Germinal center (tissue), 1 donor: ENCODE measurements at regions not wholly inside any gene's neighbourhood (a gene's known extent, or its start where the extent isn't known, plus 50 kb on each side); places are given as distances from the start of the nearest gene placed in this dataset.
"Not testable (repeated sequence)": the region's sequence is repeated elsewhere in the genome, so short reads cannot be mapped to it uniquely, and the experiment has no call there.

Experiments
- DNase-seq: peaks from one replicate; pipeline ENCODE4 v3.0.0; 2012; ENCODE audit warnings: mixed read lengths, low spot score

- no peak for DNase-seq
Measured at GRCh38 chr4:188437535-188437934, 298.3 kb downstream of the TRIML1 start.

- not testable (repeated sequence) for DNase-seq
Measured at GRCh38 chr4:188438391-188438824, 299.2 kb downstream of the TRIML1 start.

- DNase-seq: no peak
Measured at GRCh38 chr4:188439641-188440311, 300.5 kb downstream of the TRIML1 start.

- no peak for DNase-seq
Measured at GRCh38 chr4:188444500-188444899, 305.3 kb downstream of the TRIML1 start.

GRCh38 chr4:188448996-188449395 is 309.8 kb downstream of the TRIML1 start:
- DNase-seq: not testable (repeated sequence)

GRCh38 chr4:188450571-188450970 is 311.3 kb downstream of the TRIML1 start:
- DNase-seq: no peak

GRCh38 chr4:188452097-188452496 is 312.9 kb downstream of the TRIML1 start:
- DNase-seq: no peak

GRCh38 chr4:188454575-188454974 is 315.3 kb downstream of the TRIML1 start:
- no peak for DNase-seq

GRCh38 chr4:188455062-188455752 is 316.0 kb downstream of the TRIML1 start:
- DNase-seq: no peak

- DNase-seq: no peak
Measured at GRCh38 chr4:188459381-188459780, 320.1 kb downstream of the TRIML1 start.

- DNase-seq: no peak
Measured at GRCh38 chr4:188463909-188464308, 324.7 kb downstream of the TRIML1 start.

GRCh38 chr4:188466001-188466400 is 326.8 kb downstream of the TRIML1 start:
- DNase-seq: no peak

GRCh38 chr4:188484256-188484655 is 345.0 kb downstream of the TRIML1 start:
- DNase-seq: no peak

- DNase-seq: no peak
Measured at GRCh38 chr4:188485906-188486305, 346.7 kb downstream of the TRIML1 start.

GRCh38 chr4:188492886-188493285 is 353.6 kb downstream of the TRIML1 start:
- DNase-seq: no peak

- DNase-seq: no peak
Measured at GRCh38 chr4:188495169-188495568, 355.9 kb downstream of the TRIML1 start.

- no peak for DNase-seq
Measured at GRCh38 chr4:188511431-188511830, 372.2 kb downstream of the TRIML1 start.

GRCh38 chr4:188532751-188533150 is 393.5 kb downstream of the TRIML1 start:
- no peak for DNase-seq

- DNase-seq: no peak
Measured at GRCh38 chr4:188534297-188534696, 395.1 kb downstream of the TRIML1 start.

- DNase-seq: no peak
Measured at GRCh38 chr4:188534917-188535316, 395.7 kb downstream of the TRIML1 start.

GRCh38 chr4:188536826-188537225 is 397.6 kb downstream of the TRIML1 start:
- no peak for DNase-seq

GRCh38 chr4:188550296-188550695 is 411.1 kb downstream of the TRIML1 start:
- no peak for DNase-seq

GRCh38 chr4:188551156-188551555 is 411.9 kb downstream of the TRIML1 start:
- DNase-seq: no peak
